HepG2 (cell line): ENCODE measurements at regions not wholly inside any gene's neighbourhood (a gene's known extent, or its start where the extent isn't known, plus 50 kb on each side); places are given as distances from the start of the nearest gene placed in this dataset.

ENCODE experiments used
- ATAC-seq: fragments of 200-7000 bp; cut with Tn5 transposase; 3 replicates; pipeline ENCODE4 v1.9.1; 2020; ENCODE audit warnings: mild to moderate bottlenecking, moderate library complexity
- BruUV-seq: library from RNA; stranded (reverse); fragments of 400-500 nt; replicated peaks from 2 replicates; lab custom pipeline; 2021; lab: Mats Ljungman, UMichigan
- CTCF ChIA-PET: fragments of 300-600 bp; formaldehyde crosslinking; extraction: SDS; loops from one replicate; lab custom pipeline; 2021; ENCODE audit warnings: low total read pairs, inconsistent platforms, low intra/inter-chr PET ratio; lab: Yijun Ruan, JAX
- POLR2A ChIA-PET: fragments of 350-600 bp; sonication (Branson Sonifier 250); formaldehyde crosslinking; loops from one replicate; lab custom pipeline; 2020; ENCODE audit warnings: antibody characterized with exemption, inconsistent platforms; lab: Yijun Ruan, JAX
- DNase-seq: peaks from one replicate; pipeline ENCODE4 v3.0.0-alpha.2; 2015; ENCODE audit warnings: low spot score
- FAIRE-seq: peaks from 3 replicates; lab custom pipeline; 2011; peaks lifted over from hg19 to GRCh38; lab: Jason Lieb, UNC
- H2AFZ ChIP-seq: one replicate; pipeline ENCODE4 v1.6.1; 2011; ENCODE audit warnings: low read length, inconsistent platforms
- H3K27ac ChIP-seq: fragments of 300-600 bp; 3 replicates; pipeline ENCODE4 v1.8.0; 2011; ENCODE audit warnings: mixed run types, mild to moderate bottlenecking, mixed read lengths, low read length, inconsistent platforms; ENCODE audit not compliant: insufficient read depth; ENCODE audit errors: extremely low read length
- H3K27me3 ChIP-seq, 2 experiments: fragments of 200-600 bp in 1 of 2; 2 replicates in 1 of 2; 3 replicates in 1 of 2; pipeline versions ENCODE4 v1.6.0 to v1.8.0; 2011; ENCODE audit warnings: low read length in 2 of 2, mild to moderate bottlenecking in 2 of 2, moderate library complexity in 2 of 2, inconsistent platforms in 1 of 2; ENCODE audit not compliant: insufficient read depth in 2 of 2, control insufficient read depth in 1 of 2
- H3K36me3 ChIP-seq, 2 experiments: fragments of 200-600 bp in 1 of 2; replicated peaks in 1 of 2; 2 replicates in 1 of 2; 3 replicates in 1 of 2; pipeline versions ENCODE4 v1.5.1 to v1.8.0; 2011; ENCODE audit warnings: low read length in 2 of 2, inconsistent platforms in 1 of 2; ENCODE audit not compliant: insufficient read depth in 2 of 2, control insufficient read depth in 1 of 2
- H3K4me1 ChIP-seq: 2 replicates; pipeline ENCODE4 v1.5.1; 2012; ENCODE audit warnings: low read length, inconsistent platforms; ENCODE audit not compliant: insufficient read depth
- H3K4me2 ChIP-seq: 2 replicates; pipeline ENCODE4 v1.6.0; 2011; ENCODE audit warnings: low read depth, low read length, inconsistent platforms
- H3K4me3 ChIP-seq, 3 experiments: fragments of 200-600 bp in 1 of 3; sonication (generic), shearing (Covaris generic) in 1 of 3; replicated peaks in 1 of 3; 2 replicates each; pipeline ENCODE4 v1.5.1; 2011 to 2016; ENCODE audit warnings: low read length in 3 of 3, inconsistent platforms in 2 of 3, low read depth in 2 of 3, mild to moderate bottlenecking in 2 of 3, control low read depth in 1 of 3, mixed read lengths in 1 of 3; ENCODE audit not compliant: insufficient read depth in 1 of 3
- H3K79me2 ChIP-seq: one replicate; pipeline ENCODE4 v1.6.1; 2011; ENCODE audit warnings: low read length, inconsistent platforms; ENCODE audit not compliant: insufficient read depth
- H3K9ac ChIP-seq: 2 replicates; pipeline ENCODE4 v1.6.0; 2011; ENCODE audit warnings: mild to moderate bottlenecking, low read depth, low read length, inconsistent platforms; ENCODE audit not compliant: insufficient read depth
- H3K9me3 ChIP-seq: 2 replicates; pipeline ENCODE4 v1.5.1; 2012; ENCODE audit warnings: mild to moderate bottlenecking, low read length
- H4K20me1 ChIP-seq: 2 replicates; pipeline ENCODE4 v1.6.0; 2011; ENCODE audit warnings: inconsistent platforms, mild to moderate bottlenecking, low read length, moderate library complexity; ENCODE audit not compliant: insufficient read depth
- ADNP ChIP-seq: sonication (generic); formaldehyde crosslinking; IDR thresholded peaks from 2 replicates; pipeline ENCODE4 v1.4.0; 2020; ENCODE audit warnings: missing genetic modification reagents
- AHR ChIP-seq: IDR thresholded peaks from 2 replicates; pipeline ENCODE4 v1.6.1; 2018; ENCODE audit warnings: missing genetic modification reagents, missing compliant biosample characterization
- BRD4 ChIP-seq: sonication (generic); formaldehyde crosslinking; IDR thresholded peaks from 2 replicates; pipeline ENCODE4 v1.4.0; 2020; ENCODE audit warnings: missing genetic modification reagents
- CREB1 ChIP-seq, 2 experiments: fragments of 450-650 bp in 1 of 2; IDR thresholded peaks; 2 replicates each; pipeline ENCODE4 v1.6.1; 2016 to 2017; ENCODE audit warnings: control low read depth in 1 of 2, mild to moderate bottlenecking in 1 of 2, missing compliant biosample characterization in 1 of 2, missing genetic modification characterization in 1 of 2
- EHMT2 ChIP-seq: fragments of 200-600 bp; sonication (generic); IDR thresholded peaks from 2 replicates; pipeline ENCODE4 v1.7.0; 2017; ENCODE audit warnings: antibody characterized with exemption, low read depth, low read length, borderline replicate concordance
- ETV5 ChIP-seq: IDR thresholded peaks from 2 replicates; pipeline ENCODE4 v1.6.1; 2018; ENCODE audit warnings: missing biosample characterization, missing genetic modification reagents, inconsistent platforms, borderline replicate concordance
- FOXK2 ChIP-seq: fragments of 450-650 bp; IDR thresholded peaks from 2 replicates; pipeline ENCODE4 v1.6.1; 2016
- MIER3 ChIP-seq: IDR thresholded peaks from 2 replicates; pipeline ENCODE4 v1.6.1; 2016; ENCODE audit warnings: missing compliant biosample characterization, borderline replicate concordance
- NCOA5 ChIP-seq: sonication (generic); formaldehyde crosslinking; IDR thresholded peaks from 2 replicates; pipeline ENCODE4 v1.4.0; 2020; ENCODE audit warnings: missing genetic modification reagents
- SATB2 ChIP-seq: sonication (generic); formaldehyde crosslinking; IDR thresholded peaks from 2 replicates; pipeline ENCODE4 v1.5.0; 2020; ENCODE audit warnings: missing genetic modification reagents
- SIN3A ChIP-seq: IDR thresholded peaks from 2 replicates; pipeline ENCODE4 v1.6.1; 2011; ENCODE audit warnings: low read depth, mild to moderate bottlenecking, control low read depth, low read length, borderline replicate concordance
- SMARCE1 ChIP-seq: fragments of 450-650 bp; IDR thresholded peaks from 2 replicates; pipeline ENCODE4 v1.6.1; 2017; ENCODE audit warnings: borderline replicate concordance
- SSRP1 ChIP-seq: IDR thresholded peaks from 2 replicates; pipeline ENCODE4 v1.6.1; 2016; ENCODE audit warnings: control low read depth
- ZNF225 ChIP-seq: sonication (generic); formaldehyde crosslinking; IDR thresholded peaks from 2 replicates; pipeline ENCODE4 v1.4.0; 2020; ENCODE audit warnings: mild to moderate bottlenecking, missing genetic modification reagents
- ZNF891 ChIP-seq: sonication (generic); formaldehyde crosslinking; IDR thresholded peaks from 2 replicates; pipeline ENCODE4 v1.5.0; 2020; ENCODE audit warnings: mild to moderate bottlenecking, missing genetic modification reagents
- ZSCAN31 ChIP-seq: sonication (generic); formaldehyde crosslinking; IDR thresholded peaks from 2 replicates; pipeline ENCODE4 v1.5.0; 2020; ENCODE audit warnings: low read depth, mild to moderate bottlenecking, missing genetic modification reagents
- WGBS: methylation state at CpG from one replicate; pipeline ENCODE4 v1.1.6; 2017; ENCODE audit warnings: low lambda C conversion rate; 5-methylcytosine and 5-hydroxymethylcytosine counted together
- in situ Hi-C: cut with HindIII; loops from 2 replicates; pipeline ENCODE4 v1.10.0; 2017; ENCODE audit warnings: low pct_unique_long_range_greater_than_20kb; ENCODE audit not compliant: extremely low pct_ligation_motif_present
- intact Hi-C: fragments of 100-400 bp; cut with micrococcal nuclease; formaldehyde crosslinking; loops from one replicate; pipeline ENCODE4 v1.10.0; 2022; ENCODE audit not compliant: unreplicated experiment
- TF ChIP-seq, protein P1 (sequence below): sonication (generic); formaldehyde crosslinking; conservative IDR thresholded peaks from 2 replicates; pipeline ENCODE4 v1.4.0; 2020; ENCODE audit warnings: missing genetic modification reagents
- TF ChIP-seq, protein P2 (sequence below): sonication (generic); formaldehyde crosslinking; conservative IDR thresholded peaks from 2 replicates; pipeline ENCODE4 v1.4.0; 2020; ENCODE audit warnings: missing genetic modification reagents

DNA sequence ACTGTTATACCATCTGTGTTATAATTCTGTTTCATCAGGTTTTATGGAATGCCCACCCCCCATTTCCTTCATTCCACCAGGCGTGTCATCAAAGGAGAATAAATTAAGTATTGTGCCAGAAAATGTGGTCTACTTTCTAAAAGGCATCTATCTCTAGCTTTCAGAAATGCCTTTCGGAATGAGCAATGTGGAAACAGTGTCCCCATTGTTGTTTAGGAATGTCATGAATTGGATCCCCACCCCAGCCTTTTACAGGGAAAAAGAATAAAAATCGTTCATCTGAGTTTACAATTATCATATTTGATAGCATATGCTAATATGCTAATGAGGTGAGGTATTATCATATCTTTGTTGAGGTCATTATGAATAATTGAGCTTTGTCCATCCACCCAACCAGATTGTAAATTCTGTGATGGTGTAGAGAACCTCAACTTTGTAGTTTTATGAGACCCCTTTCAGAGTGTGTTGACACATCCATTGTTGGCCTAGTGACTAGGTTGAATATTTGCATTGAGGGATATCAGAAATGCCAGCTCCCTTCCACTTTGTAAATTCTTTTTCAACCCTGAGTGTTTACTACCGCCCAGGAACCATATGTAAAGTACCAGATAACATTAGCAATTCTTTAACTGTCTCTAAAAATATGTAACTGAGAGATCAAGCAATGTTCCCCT, 56.2 kb upstream of the CCDC160 start:
- in situ Hi-C loops = no loop called here
- ChIA-PET CTCF (no interaction called here), POLR2A (no interaction called here)
- no peaks in the 10 kb centered on the region for H3K9me3 ChIP-seq
- no peak overlapping the region for H2AFZ ChIP-seq
- no peaks in the 10 kb centered on the region for H3K27me3 ChIP-seq
- H3K4me1 ChIP-seq = no peaks in the 10 kb centered on the region
- H3K27ac ChIP-seq = no peak overlapping the region
- no peak for ATAC-seq
- no peaks in the 10 kb centered on the region for H3K36me3 ChIP-seq
- no peaks in the 10 kb centered on the region for H3K79me2 ChIP-seq
- no TSS peak for BruUV-seq
- no peak overlapping the region for H3K9ac ChIP-seq
- intact Hi-C loops = no loop called here
- no peak for FAIRE-seq
- 19% methylated on average over 4 of the region's 4 CpGs for WGBS
- H4K20me1 ChIP-seq = no peaks in the 10 kb centered on the region
- DNase-seq = no peak
- no peak overlapping the region for H3K4me3 ChIP-seq
- no peak for TF ChIP-seq MIER3 (CRISPR knock-in tag)
- TF ChIP-seq ETV5 (CRISPR knock-in tag) = no peak
- no peak for TF ChIP-seq FOXK2
- no peak for TF ChIP-seq NCOA5 (CRISPR knock-in tag)
- TF ChIP-seq SATB2 (CRISPR knock-in tag) = no peak
- TF ChIP-seq ADNP (CRISPR knock-in tag) = no peak
- TF ChIP-seq SIN3A = no peak
- TF ChIP-seq, all 625 proteins: peak for 0
- no peak overlapping the region for H3K4me2 ChIP-seq

DNA sequence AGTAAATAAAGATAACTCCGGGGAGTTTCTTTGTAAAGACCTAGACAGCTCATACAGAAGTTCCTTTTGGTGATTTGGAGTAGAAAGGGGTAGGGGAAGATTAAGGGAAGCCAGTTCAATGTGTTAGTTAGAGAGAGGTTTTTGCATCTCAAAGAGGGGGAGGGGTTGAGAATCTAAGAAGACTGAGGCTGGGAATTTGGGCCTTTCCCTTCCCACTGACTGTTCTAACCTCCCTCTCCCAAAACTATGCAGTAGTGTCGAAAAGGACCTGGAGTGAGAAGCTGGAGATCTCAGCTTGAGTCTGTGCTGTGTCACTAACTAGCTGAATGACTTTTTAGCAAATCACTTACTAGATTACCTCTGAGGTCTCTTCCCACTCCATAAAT, 55.7 kb upstream of the CCDC160 start:
- in situ Hi-C loops (no loop called here), intact Hi-C loops (no loop called here)
- Histone ChIP-seq H2AFZ (no peak overlapping the region), H3K36me3 (no peaks in the 10 kb centered on the region), H3K4me2 (no peak overlapping the region), H3K9ac (no peak overlapping the region), H4K20me1 (no peaks in the 10 kb centered on the region), H3K27me3 (no peaks in the 10 kb centered on the region), H3K27ac (no peak overlapping the region), H3K4me1 (no peaks in the 10 kb centered on the region), H3K9me3 (no peaks in the 10 kb centered on the region), H3K4me3 (no peak overlapping the region), H3K79me2 (no peaks in the 10 kb centered on the region)
- WGBS = 20% methylated on average over 2 of the region's 2 CpGs
- CTCF ChIA-PET = no interaction called here
- ATAC-seq (no peak), FAIRE-seq (no peak), DNase-seq (no peak)
- BruUV-seq = no TSS peak
- POLR2A ChIA-PET = no interaction called here
- TF ChIP-seq NCOA5 (CRISPR knock-in tag) (no peak), ZSCAN31 (CRISPR knock-in tag) (no peak), SSRP1 (no peak), ZNF225 (no peak), ZNF891 (no peak), SMARCE1 (no peak), BRD4 (no peak), CREB1 (IDR thresholded peaks at IDR 0.05) (no peak), CREB1 (CRISPR knock-in tag; IDR thresholded peaks at IDR 0.05) (no peak), EHMT2 (no peak), AHR (no peak)
- TF ChIP-seq, protein P1, sequence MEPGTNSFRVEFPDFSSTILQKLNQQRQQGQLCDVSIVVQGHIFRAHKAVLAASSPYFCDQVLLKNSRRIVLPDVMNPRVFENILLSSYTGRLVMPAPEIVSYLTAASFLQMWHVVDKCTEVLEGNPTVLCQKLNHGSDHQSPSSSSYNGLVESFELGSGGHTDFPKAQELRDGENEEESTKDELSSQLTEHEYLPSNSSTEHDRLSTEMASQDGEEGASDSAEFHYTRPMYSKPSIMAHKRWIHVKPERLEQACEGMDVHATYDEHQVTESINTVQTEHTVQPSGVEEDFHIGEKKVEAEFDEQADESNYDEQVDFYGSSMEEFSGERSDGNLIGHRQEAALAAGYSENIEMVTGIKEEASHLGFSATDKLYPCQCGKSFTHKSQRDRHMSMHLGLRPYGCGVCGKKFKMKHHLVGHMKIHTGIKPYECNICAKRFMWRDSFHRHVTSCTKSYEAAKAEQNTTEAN = no peak
- TF ChIP-seq, protein P2, sequence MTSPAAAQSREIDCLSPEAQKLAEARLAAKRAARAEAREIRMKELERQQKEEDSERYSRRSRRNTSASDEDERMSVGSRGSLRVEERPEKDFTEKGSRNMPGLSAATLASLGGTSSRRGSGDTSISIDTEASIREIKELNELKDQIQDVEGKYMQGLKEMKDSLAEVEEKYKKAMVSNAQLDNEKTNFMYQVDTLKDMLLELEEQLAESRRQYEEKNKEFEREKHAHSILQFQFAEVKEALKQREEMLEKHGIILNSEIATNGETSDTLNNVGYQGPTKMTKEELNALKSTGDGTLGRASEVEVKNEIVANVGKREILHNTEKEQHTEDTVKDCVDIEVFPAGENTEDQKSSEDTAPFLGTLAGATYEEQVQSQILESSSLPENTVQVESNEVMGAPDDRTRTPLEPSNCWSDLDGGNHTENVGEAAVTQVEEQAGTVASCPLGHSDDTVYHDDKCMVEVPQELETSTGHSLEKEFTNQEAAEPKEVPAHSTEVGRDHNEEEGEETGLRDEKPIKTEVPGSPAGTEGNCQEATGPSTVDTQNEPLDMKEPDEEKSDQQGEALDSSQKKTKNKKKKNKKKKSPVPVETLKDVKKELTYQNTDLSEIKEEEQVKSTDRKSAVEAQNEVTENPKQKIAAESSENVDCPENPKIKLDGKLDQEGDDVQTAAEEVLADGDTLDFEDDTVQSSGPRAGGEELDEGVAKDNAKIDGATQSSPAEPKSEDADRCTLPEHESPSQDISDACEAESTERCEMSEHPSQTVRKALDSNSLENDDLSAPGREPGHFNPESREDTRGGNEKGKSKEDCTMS = no peak
